ENCODE measurements at regions not wholly inside any gene's neighbourhood (a gene's known extent, or its start where the extent isn't known, plus 50 kb on each side); places are given as distances from the start of the nearest gene placed in this dataset.
A peak's percentile ranks its signal among the peaks of the same experiment; 100 is the strongest.
"Not testable (repeated sequence)": the region's sequence is repeated elsewhere in the genome, so short reads cannot be mapped to it uniquely, and the experiment has no call there.

DNA sequence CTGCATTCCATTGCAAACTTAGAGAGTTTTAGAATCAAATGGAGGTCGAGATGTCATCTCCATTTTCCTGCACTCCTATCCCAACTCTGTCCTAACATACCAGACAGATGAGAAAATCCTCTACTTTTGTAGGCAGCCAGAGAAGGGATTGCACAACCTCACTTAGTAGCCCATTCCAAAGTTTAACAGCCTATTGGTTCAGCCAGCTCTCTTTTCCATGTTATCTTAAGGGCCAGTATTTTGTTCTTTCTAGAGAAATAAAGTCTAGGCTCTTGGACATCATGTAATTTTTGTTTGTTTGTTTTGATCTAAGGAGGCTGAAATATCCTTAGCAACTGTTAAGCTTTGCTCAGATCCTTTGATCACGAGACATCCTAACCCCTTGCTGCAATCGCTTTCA is 173.0 kb downstream of the COX18 start:
- H3K4me3 ChIP-seq (ENCODE audit: control insufficient read depth, low read depth, low read length), result no peak overlapping the region
- peak; percentile 85 for DNase-seq (ENCODE audit: low read depth)
- TF ChIP-seq, protein P1, sequence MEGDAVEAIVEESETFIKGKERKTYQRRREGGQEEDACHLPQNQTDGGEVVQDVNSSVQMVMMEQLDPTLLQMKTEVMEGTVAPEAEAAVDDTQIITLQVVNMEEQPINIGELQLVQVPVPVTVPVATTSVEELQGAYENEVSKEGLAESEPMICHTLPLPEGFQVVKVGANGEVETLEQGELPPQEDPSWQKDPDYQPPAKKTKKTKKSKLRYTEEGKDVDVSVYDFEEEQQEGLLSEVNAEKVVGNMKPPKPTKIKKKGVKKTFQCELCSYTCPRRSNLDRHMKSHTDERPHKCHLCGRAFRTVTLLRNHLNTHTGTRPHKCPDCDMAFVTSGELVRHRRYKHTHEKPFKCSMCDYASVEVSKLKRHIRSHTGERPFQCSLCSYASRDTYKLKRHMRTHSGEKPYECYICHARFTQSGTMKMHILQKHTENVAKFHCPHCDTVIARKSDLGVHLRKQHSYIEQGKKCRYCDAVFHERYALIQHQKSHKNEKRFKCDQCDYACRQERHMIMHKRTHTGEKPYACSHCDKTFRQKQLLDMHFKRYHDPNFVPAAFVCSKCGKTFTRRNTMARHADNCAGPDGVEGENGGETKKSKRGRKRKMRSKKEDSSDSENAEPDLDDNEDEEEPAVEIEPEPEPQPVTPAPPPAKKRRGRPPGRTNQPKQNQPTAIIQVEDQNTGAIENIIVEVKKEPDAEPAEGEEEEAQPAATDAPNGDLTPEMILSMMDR (IDR thresholded peaks at IDR 0.05; ENCODE audit: control insufficient read depth, insufficient read depth, low read depth, low read length, missing control alignments), result no peak

DNA sequence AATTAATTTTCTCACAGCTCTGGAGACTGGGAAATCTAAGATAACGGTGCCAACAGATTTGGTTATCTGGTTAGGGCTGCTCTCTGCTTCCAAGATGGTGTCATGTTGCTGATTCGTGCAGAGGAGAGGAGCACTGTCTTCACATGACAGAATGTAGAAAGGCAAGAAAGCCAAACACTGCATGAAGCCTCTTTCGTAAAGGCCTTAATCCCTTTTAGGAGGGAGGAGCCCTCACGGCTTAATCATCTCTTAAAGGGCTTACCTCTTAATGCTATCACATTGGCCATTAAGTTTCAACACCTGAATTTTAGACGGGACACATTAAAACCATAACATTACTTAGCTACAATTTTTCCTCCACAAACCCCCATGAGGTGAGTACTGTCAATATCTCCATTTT is 174.1 kb downstream of the COX18 start:
- TF ChIP-seq, protein P1 (IDR thresholded peaks at IDR 0.05; ENCODE audit: control insufficient read depth, insufficient read depth, low read depth, low read length, missing control alignments), result no peak
- no peak overlapping the region for H3K4me3 ChIP-seq (ENCODE audit: control insufficient read depth, low read depth, low read length)
- no peak for DNase-seq (ENCODE audit: low read depth)

DNA sequence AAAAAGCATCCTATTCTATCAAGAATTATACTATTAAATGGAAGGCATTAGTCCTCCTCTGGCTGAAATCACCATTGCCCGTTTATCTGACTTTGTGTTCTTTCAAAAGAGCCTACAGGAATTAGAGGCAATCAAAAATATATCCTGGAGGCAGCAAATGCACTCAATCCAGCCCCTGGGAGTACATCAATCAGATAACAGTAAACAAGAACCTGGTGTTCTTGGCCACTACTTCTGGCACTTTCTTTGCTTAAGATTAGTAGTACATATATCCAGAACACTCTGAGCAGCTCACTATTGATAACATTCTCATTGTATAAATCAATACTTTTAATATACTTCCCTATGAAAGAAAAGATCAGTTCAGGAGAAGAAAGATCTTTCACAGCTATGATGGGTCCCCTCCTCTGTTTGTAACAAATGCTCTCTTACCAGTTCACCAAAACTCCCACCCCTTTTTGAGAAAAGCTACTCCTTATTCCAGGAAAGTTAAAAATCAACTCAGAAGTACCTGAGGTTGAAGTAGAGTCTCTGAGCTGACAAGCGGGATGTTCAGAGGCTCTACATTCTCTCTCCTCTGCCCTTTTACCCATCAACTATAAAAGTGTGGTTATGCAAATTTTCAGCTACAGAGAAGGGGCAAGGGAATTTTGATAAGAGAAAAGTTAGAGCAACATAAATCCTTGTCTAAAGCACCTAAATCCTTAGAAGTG is 176.0 kb downstream of the COX18 start:
- TF ChIP-seq, protein P1 (IDR thresholded peaks at IDR 0.05; ENCODE audit: control insufficient read depth, insufficient read depth, low read depth, low read length, missing control alignments), result no peak
- H3K4me3 ChIP-seq (ENCODE audit: control insufficient read depth, low read depth, low read length), result no peak overlapping the region
- no peak for DNase-seq (ENCODE audit: low read depth)

DNA sequence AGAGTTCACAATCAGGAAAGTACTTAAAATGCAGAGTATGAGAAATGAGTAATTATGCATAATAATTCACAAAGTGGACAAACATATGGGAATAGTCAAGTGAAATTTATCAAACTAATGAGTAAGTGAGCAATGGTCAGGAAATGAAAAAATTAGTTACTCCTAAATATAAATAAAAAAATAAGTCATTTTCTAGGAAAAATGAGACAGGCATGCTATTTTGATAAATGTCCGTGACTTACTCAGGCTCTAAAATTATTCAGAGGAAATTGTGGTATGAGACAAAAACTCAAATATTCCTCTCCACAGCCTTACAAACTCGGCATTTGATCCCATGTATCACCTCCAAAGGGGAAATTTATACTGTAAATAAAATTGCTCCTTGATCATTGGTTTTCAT is 181.2 kb downstream of the COX18 start:
- H3K4me3 ChIP-seq (ENCODE audit: control insufficient read depth, low read depth, low read length), result no peak overlapping the region
- TF ChIP-seq, protein P1 (IDR thresholded peaks at IDR 0.05; ENCODE audit: control insufficient read depth, insufficient read depth, low read depth, low read length, missing control alignments), result no peak
- DNase-seq (ENCODE audit: low read depth), result no peak

DNA sequence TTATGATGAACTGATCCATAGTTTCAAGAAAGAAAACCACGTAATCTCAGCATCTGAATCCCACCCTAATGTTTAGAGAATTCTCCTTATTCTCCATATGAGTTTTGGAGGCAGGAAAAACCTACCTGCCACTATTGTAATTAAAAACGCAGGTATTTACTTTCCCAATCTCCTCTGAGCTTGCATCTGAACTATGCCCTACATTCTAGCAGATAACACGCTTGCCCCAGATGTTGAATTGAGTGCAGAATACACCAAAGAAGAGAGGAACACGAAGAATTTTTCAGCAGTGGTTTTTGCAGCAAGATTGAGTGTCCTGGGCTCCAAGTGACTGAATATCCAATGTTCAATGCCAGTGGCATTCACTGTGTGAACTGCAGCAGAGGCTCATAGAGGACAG is 182.4 kb downstream of the COX18 start:
- DNase-seq (ENCODE audit: low read depth), result no peak
- TF ChIP-seq, protein P1 (IDR thresholded peaks at IDR 0.05; ENCODE audit: control insufficient read depth, insufficient read depth, low read depth, low read length, missing control alignments), result no peak
- H3K4me3 ChIP-seq (ENCODE audit: control insufficient read depth, low read depth, low read length), result no peak overlapping the region

DNA sequence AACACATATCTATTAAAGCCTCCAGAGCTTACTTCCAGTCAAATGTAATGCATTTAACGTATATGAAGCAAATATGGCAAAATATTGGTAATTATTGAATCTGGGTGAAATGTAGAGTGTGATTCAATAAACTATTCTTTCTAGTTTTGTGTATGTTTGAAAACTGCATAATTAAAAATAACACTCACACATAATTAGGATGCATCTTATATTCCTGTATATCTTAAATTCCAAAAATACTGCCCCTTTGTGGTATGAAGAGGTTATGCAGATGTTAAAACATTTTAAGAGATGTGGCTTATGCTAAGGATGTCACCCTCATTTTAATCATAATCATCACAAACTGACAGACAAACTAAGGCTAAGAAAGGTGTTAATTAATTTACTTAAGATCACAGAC is 182.9 kb downstream of the COX18 start:
- no peak overlapping the region for H3K4me3 ChIP-seq (ENCODE audit: control insufficient read depth, low read depth, low read length)
- TF ChIP-seq, protein P1 (IDR thresholded peaks at IDR 0.05; ENCODE audit: control insufficient read depth, insufficient read depth, low read depth, low read length, missing control alignments), result peak; percentile 24
- DNase-seq (ENCODE audit: low read depth), result no peak

DNA sequence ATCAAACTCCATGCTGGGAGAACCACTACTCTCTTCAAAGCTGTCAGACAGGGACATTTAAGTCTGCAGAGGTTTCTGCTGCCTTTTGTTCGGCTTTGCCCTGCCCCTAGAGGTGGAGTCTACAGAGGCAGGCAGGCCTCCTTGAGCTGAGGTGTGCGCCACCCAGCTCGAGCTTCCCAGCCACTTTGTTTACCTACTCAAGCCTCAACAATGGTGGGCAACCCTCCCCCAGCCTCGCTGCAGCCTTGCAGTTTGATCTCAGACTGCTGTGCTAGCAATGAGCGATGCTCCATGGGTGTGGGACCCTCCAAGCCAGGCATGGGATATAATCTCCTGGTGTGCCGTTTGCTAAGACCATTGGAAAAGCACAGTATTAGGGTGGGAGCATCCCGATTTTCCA is 185.3 kb downstream of the COX18 start:
- DNase-seq (ENCODE audit: low read depth); H3K4me3 ChIP-seq (ENCODE audit: control insufficient read depth, low read depth, low read length): not testable (repeated sequence)

All from AG09309 (cell line).